ENCODE measurements at regions not wholly inside any gene's neighbourhood (a gene's known extent, or its start where the extent isn't known, plus 50 kb on each side); places are given as distances from the start of the nearest gene placed in this dataset.

DNA sequence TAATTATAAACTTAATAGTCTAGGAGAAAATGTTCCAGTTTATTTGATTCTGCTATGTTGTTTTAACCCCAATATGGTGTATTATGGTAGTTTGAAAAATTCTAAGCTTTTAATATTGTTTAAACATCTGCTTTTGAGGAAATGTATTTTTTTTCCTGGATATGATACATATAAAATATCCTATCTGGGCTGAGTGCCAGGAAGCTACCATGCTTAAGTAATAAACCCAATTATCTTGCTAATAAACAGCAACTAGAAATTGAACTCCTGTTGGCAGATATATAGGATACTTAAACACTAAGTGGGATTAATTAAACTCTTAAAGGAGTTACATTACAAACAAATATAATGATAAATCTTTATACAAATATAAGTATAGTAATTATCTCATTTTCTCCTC lies 293.7 kb upstream of the GRM7 start:
- TF ChIP-seq GATA3 (IDR thresholded peaks at IDR 0.05; ENCODE audit: low read depth, low read length) (no peak), GATA2 (IDR thresholded peaks at IDR 0.05; ENCODE audit: low read depth, low read length) (no peak)

- TF ChIP-seq GATA3 (IDR thresholded peaks at IDR 0.05; ENCODE audit: low read depth, low read length) (no peak), GATA2 (IDR thresholded peaks at IDR 0.05; ENCODE audit: low read depth, low read length) (no peak)
Observed at GRCh38 chr3:6568999-6569493, 291.9 kb upstream of the GRM7 start.

GRCh38 chr3:6571448-6571847 lies 289.5 kb upstream of the GRM7 start:
- TF ChIP-seq GATA3 (IDR thresholded peaks at IDR 0.05; ENCODE audit: low read depth, low read length) (no peak), GATA2 (IDR thresholded peaks at IDR 0.05; ENCODE audit: low read depth, low read length) (no peak)

DNA sequence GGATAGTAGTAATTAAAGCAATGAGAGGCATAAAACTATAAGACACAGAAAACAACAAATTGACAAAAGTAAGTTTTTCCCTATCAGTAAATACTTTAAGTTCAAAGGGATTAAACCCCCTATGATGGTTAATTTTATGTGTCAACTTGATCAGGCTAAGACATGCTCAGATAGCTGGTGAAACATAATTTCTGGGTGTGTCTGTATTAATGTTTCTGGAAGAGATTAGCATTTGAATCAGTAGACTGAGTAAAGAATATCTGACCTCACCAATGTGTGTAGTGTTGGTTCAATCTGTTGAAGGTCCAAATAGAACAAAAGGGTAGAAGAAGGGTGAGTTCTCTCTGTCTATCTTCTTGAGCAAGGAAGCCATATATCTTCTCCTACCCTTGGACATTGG lies 283.3 kb upstream of the GRM7 start:
- TF ChIP-seq GATA2 (IDR thresholded peaks at IDR 0.05; ENCODE audit: low read depth, low read length): no peak

DNA sequence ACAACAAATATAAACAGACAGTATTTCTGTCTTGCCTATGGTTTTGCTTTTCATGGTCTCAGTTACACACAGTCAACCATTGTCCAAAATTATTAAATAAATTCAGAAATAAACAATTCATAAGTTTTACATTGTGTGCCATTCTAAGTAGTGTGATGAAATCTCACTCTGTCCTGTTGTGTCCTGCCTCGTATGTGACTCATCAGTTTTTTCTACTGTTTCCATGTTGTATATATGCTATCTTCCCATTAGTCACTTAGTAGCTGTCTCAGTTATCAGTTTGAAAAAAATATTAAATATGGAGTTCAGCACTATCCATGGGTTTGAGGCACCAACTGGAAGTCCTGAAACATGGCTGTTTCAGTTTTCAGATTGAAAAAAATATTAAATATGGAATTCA lies 282.4 kb upstream of the GRM7 start:
- TF ChIP-seq GATA2 (IDR thresholded peaks at IDR 0.05; ENCODE audit: low read depth, low read length) (no peak), GATA3 (IDR thresholded peaks at IDR 0.05; ENCODE audit: low read depth, low read length) (no peak)

DNA sequence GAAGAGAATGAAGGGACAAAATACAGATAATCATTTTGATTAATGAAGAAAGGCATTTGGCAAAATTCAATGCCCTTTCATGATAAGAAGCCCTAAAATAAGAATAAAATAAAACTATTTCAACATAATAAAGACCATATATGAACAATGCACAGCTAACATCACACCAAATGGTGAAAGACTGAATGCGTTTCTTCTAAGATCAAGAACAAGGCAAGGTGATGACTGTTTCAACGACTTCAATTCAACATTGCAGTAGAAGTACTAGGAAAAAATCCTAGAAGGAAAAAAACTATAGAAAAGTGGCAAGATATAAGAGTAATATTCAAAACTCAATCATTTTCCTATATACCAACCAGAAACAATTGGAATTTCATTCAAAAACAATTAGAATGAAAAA lies 280.1 kb upstream of the GRM7 start:
- no peak for TF ChIP-seq GATA2 (IDR thresholded peaks at IDR 0.05; ENCODE audit: low read depth, low read length)

DNA sequence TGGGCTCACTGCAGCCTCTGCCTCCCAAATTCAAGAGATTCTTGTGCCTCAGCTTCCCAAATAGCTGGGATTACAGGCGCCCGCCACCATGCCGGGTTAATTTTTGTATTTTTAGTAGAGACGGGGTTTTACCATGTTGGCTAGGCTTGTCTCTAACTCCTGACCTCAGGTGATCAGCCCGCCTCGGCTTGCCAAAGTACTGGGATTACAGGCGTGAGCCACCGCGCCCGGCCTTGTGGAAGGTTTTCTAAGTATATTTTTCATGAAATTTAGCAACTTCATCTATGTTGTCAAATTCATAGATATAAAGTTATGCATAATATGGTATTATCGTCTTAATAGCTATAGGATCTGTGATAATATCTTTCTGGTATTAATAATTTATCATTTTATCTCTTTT lies 275.6 kb upstream of the GRM7 start:
- no peak for TF ChIP-seq GATA3 (IDR thresholded peaks at IDR 0.05; ENCODE audit: low read depth, low read length)

- TF ChIP-seq GATA2 (IDR thresholded peaks at IDR 0.05; ENCODE audit: low read depth, low read length) (no peak), GATA3 (IDR thresholded peaks at IDR 0.05; ENCODE audit: low read depth, low read length) (no peak)
Observed at GRCh38 chr3:6600237-6600636, 260.7 kb upstream of the GRM7 start.

DNA sequence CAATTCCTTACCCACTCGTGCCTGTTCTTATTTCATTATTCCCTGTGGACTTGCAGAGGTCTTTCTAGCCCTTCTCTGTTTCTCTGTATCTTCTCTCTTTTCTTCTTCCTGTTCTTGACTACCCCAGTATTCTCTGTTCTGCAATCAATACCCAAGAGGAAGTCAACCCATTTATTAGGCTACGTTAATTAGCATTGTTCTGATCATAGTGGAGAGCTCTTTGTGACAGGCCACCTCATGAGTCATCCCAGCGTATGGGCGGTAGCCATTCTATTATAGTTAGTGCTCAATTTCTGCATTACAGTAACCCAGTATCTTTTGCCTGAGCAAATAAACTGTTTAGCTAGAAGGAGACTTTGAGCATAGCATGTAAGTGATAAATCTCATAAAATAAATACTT lies 259.5 kb upstream of the GRM7 start:
- TF ChIP-seq GATA3 (IDR thresholded peaks at IDR 0.05; ENCODE audit: low read depth, low read length): no peak
- TF ChIP-seq GATA2 (IDR thresholded peaks at IDR 0.05; ENCODE audit: low read depth, low read length): no peak

DNA sequence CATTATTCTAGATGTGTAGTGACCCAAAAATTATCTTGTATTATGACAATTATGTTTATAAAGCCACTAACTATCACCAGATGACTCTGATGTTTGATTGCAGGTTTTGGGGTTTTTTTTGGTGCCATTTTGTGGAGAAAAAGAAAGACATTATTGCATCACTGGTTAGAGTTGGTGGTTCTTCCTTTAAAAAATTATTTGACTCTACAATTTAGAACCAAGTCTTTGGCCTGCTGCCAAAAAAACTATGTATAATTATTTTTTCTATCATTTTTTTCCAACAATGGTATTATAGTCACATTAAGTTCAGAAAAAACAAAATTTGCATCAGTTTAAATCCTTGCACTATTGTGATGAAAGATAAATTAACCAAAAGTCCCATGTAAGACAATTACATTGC lies 258.6 kb upstream of the GRM7 start:
- TF ChIP-seq GATA2 (IDR thresholded peaks at IDR 0.05; ENCODE audit: low read depth, low read length) (no peak), GATA3 (IDR thresholded peaks at IDR 0.05; ENCODE audit: low read depth, low read length) (no peak)

DNA sequence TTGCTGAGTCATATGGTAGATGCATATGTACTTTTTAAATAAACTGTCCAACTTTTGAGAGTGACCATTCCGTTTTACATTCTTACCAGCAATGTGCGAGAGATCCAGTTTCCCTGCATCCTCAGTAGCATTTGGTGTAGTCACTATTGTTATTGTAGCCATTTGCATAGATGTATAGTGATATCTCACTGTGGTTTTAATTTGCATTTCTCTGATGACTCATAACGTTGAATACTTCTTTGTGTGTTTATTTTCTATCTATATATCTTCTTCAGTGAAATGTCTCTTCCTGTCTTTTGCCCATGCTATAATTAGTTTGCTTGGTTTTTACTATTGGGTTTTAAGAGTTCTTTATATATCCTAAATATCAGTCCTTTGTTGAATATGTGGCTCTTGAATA lies 255.7 kb upstream of the GRM7 start:
- TF ChIP-seq GATA2 (IDR thresholded peaks at IDR 0.05; ENCODE audit: low read depth, low read length): no peak
- no peak for TF ChIP-seq GATA3 (IDR thresholded peaks at IDR 0.05; ENCODE audit: low read depth, low read length)

- TF ChIP-seq GATA3 (IDR thresholded peaks at IDR 0.05; ENCODE audit: low read depth, low read length) (no peak), GATA2 (IDR thresholded peaks at IDR 0.05; ENCODE audit: low read depth, low read length) (no peak)
Observed at GRCh38 chr3:6608843-6609242, 252.1 kb upstream of the GRM7 start.

DNA sequence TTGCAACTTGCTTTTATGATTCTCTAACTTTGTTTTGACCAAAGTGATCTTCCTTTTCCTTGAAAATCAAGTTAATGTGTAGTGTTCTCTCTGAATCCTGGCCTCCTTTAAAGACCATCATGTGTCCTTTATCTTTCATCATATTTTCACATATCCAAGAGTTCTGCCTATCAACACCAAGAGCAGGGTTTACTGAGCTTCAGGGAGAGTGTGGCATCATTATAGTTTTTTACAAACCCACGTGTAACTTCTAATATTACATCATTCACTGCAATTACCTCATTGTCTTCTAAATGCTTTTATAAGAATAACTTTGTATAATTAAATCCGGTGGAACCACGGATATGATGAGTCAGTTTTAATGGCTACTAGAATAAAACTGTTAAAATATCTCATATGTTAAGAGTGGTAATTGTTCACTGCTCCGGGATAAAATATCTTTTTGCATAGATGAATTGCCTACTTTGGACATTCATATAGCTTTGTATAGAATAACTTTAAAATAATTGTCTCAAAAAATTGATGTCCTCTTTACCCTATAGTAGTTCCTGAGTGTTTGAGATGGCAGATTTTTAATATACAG lies 248.8 kb upstream of the GRM7 start:
- TF ChIP-seq GATA3 (IDR thresholded peaks at IDR 0.05; ENCODE audit: low read depth, low read length): no peak
- no peak for TF ChIP-seq GATA2 (IDR thresholded peaks at IDR 0.05; ENCODE audit: low read depth, low read length)

DNA sequence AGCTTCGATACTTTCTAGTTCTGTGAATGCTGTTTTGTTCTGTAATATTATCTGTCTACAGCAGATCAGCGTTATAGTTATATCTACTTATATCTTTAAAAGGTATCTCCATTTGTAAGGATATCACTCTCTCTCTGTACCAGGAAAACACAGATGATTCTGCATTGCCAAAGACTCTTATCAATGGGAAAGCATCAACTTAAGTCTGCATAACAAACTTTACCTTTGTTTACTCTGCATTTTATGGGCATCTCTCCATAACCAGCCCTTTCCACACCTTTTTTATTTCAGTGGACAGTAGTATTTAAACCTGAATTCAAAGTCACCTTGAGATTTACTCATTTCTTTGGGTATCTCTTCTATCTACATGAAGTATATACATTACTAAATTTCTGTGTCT lies 238.7 kb upstream of the GRM7 start:
- TF ChIP-seq GATA3 (IDR thresholded peaks at IDR 0.05; ENCODE audit: low read depth, low read length) (no peak), GATA2 (IDR thresholded peaks at IDR 0.05; ENCODE audit: low read depth, low read length) (no peak)

- TF ChIP-seq GATA3 (IDR thresholded peaks at IDR 0.05; ENCODE audit: low read depth, low read length): no peak
- no peak for TF ChIP-seq GATA2 (IDR thresholded peaks at IDR 0.05; ENCODE audit: low read depth, low read length)
Observed at GRCh38 chr3:6622712-6623111, 238.2 kb upstream of the GRM7 start.

GRCh38 chr3:6631376-6631775 lies 229.5 kb upstream of the GRM7 start:
- TF ChIP-seq GATA2 (IDR thresholded peaks at IDR 0.05; ENCODE audit: low read depth, low read length): no peak
- TF ChIP-seq GATA3 (IDR thresholded peaks at IDR 0.05; ENCODE audit: low read depth, low read length): no peak
